Right hindlimb (tissue), 1 donor: ENCODE measurements at regions not wholly inside any gene's neighbourhood (a gene's known extent, or its start where the extent isn't known, plus 50 kb on each side); places are given as distances from the start of the nearest gene placed in this dataset.
"Not testable (repeated sequence)": the region's sequence is repeated elsewhere in the genome, so short reads cannot be mapped to it uniquely, and the experiment has no call there.

ENCODE experiments used
- DNase-seq: peaks from one replicate; pipeline ENCODE4 v3.0.0-alpha.2; 2018

GRCh38 chr10:81136261-81136660, 598.6 kb downstream of the SH2D4B start:
- DNase-seq, result no peak

GRCh38 chr10:81145975-81146374, 608.3 kb downstream of the SH2D4B start:
- no peak for DNase-seq

GRCh38 chr10:81146436-81146835, 608.7 kb downstream of the SH2D4B start:
- no peak for DNase-seq

DNA sequence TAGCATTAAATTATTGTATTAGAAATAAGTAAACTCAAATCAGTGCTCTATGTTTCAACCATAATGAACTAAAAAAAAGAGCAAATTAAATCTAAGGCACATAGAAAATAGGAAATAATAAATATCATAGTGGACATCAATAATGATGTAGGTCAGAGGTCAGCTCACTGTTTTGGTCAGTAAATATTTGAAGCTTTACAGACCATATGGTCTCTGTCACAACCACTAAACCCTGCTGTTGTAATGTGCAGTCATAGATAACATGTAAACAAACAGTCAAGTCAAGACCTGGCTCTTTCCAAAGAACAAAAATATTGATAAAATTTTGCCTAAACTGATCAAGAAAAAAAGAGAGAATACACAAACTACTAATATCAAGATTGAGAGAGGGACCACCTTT, 615.0 kb downstream of the SH2D4B start:
- no peak for DNase-seq

DNA sequence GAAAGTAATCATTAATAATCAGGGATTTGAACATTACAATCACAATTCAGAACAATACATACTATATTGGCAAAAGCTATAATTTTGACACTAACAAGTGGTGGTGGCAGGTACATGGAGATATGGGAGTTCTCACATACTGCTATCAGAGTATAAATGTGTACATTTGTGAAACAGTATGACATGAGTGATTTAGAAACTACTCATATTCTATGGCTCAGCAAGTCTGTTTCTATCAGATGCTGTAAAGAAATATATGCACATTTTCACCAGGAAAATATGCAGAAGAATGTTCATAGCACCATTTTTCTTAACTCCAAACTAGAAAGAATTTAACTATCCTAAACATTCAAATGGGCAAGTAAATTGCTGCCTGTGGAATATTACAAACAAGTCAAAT, 620.0 kb downstream of the SH2D4B start:
- no peak for DNase-seq

DNA sequence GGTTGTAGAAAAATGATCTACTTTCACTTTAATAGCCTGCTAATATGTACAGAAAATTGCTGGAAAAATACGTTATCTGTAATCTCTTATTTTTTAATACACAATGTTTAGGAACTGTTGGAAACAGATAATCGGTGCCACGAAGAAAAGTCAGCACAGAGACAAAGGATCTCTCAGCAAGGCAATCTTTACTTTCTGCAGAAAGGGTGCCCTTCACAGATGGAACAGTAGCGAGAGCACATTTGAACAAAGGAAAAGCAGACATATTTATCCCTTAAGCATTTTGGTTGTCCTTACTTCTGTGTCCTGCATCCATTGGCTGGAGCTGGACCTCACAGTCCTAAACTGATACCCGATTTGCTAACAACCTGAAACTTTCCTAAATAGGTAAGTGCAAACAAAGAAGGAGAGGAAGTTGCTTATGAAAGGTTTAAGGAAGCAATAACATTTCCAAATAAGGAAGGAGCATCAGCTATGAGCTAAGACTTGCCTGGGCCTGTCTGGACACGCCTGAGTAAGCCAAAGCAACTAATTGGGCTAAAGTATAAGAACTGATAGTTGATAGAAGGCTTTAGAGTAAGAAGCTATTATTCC, 640.0 kb downstream of the SH2D4B start:
- DNase-seq, result no peak

GRCh38 chr10:81179324-81179723, 641.6 kb downstream of the SH2D4B start:
- no peak for DNase-seq

- DNase-seq, result no peak
These were observed 642.2 kb downstream of the SH2D4B start for GRCh38 chr10:81179805-81180452.

GRCh38 chr10:81182296-81182695, 644.6 kb downstream of the SH2D4B start:
- no peak for DNase-seq

DNA sequence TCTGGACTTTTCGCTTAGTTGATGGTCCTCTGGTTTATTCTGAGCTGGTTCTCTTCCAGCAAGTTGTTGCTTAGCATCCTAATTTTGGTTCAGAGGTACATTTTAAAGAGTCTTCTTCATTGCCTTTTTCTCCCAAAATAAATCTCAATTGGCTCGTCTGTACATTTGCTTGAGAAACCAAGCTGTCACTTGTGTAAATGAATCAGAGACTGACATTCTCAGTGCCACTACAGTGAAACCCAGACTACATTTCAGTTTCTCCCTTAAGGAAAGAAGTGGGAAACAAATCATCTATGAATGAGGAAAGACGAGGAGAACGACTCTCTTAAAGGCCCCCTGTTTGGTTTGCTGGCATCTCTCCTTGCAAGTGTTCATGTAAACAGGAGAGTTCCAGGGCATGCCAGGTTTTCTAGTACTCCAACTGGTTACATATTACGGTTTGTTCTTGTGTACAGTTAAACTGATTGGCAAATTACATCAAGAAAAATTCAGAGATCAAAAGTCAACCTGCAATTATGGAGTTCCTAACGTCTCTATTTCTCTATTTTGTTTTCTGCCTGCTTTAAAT, 654.6 kb downstream of the SH2D4B start:
- no peak for DNase-seq

GRCh38 chr10:81200801-81201200, 663.1 kb downstream of the SH2D4B start:
- no peak for DNase-seq

- not testable (repeated sequence) for DNase-seq
These were observed 667.6 kb upstream of the NRG3 start for GRCh38 chr10:81207359-81207758.

DNA sequence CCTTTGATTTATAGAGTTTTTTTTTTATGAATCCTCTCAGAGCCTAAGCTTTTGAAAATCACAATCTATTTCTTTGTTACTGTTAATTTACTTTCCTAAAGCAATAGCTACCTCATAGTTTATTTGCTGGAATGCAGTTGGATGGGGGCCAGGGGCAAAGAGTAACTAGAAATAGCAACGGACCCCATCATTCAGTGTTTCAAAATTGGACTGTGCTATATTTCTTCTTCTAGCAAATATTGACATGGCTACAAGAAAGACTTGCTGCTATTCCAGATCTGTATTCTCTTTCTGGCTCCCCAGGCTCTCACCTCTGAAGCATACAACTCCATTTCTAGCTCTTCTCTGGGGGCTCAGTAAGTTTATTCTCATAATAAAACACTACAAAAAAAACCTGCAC, 661.6 kb upstream of the NRG3 start:
- no peak for DNase-seq

DNA sequence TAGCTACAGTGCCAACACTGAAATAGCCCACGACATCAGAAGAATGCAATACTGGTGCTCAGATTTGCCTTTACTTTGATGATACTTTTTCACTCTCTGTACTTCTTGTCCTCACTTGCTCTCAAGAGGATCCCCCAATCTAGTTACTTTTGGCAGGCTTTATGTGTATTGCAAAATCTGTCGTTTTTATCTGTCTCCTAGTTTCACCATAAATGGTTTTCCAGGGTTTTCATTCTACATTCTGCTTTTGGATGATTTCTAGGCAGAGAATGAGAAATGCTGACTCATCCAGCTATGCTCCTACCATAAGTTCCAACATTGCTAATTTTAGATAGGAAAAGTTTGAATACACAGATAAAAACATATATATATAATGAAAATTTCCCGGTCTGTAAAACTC, 659.5 kb upstream of the NRG3 start:
- DNase-seq, result no peak

- no peak for DNase-seq
These were observed 658.0 kb upstream of the NRG3 start for GRCh38 chr10:81216949-81217348.

GRCh38 chr10:81218307-81218706, 656.7 kb upstream of the NRG3 start:
- DNase-seq, result no peak

- DNase-seq, result no peak
These were observed 655.2 kb upstream of the NRG3 start for GRCh38 chr10:81219758-81220157.

DNA sequence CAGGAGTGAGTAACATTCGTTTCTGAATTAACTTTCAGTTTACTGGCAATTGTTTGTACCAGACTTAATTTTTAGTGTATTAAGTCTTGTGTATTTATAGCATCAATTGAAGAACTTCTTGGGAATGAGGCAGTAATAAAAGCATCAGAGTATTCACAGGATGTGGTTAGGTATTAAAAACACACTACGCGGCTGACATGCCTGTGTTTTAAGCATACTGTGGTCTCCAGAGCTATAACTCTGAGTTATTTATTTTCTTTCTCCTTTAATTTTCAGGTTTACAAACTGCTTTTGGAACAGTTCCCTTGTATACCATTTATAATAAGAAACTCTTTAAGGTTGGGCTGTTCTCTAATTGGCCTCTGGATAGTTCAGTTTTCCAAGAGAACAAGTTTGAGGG, 626.1 kb upstream of the NRG3 start:
- no peak for DNase-seq

- DNase-seq, result no peak
These were observed 623.4 kb upstream of the NRG3 start for GRCh38 chr10:81251457-81252115.

DNA sequence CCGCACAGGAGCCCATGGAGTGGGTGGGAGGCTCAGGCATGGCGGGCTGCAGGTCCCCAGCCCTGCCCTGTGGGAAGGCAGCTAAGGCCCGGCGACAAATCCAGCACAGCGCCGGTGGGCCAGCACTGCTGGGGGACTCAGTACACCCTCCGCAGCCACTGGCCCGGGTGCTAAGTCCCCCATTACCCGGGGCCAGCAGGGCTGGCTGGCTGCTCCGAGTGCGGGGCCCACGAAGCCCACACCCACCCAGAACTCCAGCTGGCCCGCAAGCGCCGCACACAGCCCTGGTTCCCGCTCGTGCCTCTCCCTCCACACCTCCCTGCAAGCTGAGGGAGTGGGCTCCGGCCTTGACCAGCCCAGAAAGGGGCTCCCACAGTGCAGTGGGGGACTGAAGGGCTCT, 610.0 kb upstream of the NRG3 start:
- DNase-seq, result not testable (repeated sequence)

- no peak for DNase-seq
These were observed 604.9 kb upstream of the NRG3 start for GRCh38 chr10:81270051-81270450.

DNA sequence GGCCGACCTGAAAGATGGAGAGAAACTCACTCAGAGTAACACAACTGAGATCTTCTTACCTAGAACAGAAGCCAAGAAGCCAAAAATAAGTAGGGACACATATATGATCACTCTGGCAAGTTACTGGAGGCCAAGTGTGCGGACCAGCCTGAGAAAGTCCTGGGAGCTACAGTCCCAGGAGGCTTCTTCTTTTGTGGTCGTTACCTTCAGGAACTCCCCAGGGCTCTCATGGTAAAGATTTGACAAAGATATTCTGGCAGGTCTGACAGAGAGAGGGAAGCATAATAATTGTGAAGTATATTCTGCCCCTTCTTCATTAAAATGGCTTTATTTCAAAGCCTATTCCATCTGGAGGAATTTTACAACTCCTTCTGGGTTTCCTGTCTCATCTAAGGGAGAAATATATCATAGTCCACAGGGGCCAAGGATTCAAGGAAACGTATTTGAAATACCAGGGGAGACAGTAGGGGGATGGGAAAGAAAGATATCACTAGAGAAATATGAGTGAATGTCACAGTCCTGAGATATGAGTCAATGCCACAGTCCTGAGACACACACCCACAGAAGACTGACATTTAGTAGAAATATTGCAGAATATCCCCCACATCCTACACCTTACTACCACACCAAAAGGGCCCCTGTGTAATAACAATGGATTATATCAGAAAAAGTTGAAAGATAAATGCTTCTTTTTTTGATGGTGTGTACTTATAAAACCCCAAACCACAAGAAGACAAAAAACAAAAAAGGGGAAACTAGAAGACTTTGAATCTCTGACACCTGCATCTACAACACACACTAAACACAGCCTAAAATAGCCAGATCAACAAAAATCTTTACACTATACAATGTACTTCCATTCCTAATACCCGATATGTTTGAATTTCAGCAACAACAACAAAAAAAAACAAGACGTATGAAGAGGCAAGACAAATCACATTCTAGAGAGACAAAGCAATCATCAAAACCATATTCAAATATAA, 594.2 kb upstream of the NRG3 start:
- no peak for DNase-seq

GRCh38 chr10:81288544-81288943, 586.5 kb upstream of the NRG3 start:
- DNase-seq, result no peak
